ENCODE measurements at regions not wholly inside any gene's neighbourhood (a gene's known extent, or its start where the extent isn't known, plus 50 kb on each side); places are given as distances from the start of the nearest gene placed in this dataset.

- DNase-seq, result peak; percentile 34
Observed at GRCh38 chr2:48145845-48146452, 168.5 kb upstream of the FOXN2 start.

- DNase-seq, result no peak
Observed at GRCh38 chr2:48146552-48146951, 167.9 kb upstream of the FOXN2 start.

DNA sequence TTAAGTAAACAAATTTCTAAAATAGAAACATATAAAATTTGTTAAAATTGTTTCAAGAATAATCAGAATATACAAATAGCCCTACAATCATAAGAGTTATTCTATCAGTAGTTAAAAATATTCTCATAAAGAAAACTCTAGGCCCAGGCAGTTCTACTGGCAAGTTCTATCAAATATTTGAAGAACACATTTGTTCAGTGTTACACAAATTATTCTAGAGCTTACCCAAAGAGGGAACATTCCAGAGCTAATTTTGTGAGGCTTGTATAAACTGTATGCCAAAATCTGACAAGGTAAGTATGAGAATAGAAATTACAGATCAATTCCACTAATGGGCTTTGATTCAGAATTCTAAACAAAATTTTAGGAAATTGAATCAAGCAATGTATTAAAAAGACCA is 166.8 kb upstream of the FOXN2 start:
- no peak for DNase-seq

- no peak for DNase-seq
Observed at GRCh38 chr2:48148841-48149430, 165.5 kb upstream of the FOXN2 start.

GRCh38 chr2:48157150-48157549 is 157.3 kb upstream of the FOXN2 start:
- DNase-seq, result no peak

- DNase-seq, result no peak
Observed at GRCh38 chr2:48161628-48162027, 152.9 kb upstream of the FOXN2 start.

DNA sequence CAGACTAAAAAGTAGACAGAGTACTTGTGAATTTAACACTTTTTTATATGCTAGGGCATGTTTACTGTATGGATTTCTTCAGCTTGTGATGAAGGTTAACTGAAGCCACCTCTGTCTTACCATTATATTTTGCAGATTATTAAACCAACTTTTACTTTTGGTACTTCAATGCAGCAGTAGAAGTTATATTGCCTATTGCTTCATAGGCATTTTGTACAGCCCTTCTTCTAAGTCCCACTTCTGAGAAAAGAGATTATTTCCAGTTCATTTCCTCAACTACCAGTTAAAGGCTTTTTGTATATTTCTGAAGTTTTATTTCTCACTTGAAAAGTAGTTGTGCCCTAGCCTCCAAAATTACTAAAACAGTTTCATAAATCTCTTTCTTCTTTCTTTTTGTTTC is 151.7 kb upstream of the FOXN2 start:
- no peak for DNase-seq

DNA sequence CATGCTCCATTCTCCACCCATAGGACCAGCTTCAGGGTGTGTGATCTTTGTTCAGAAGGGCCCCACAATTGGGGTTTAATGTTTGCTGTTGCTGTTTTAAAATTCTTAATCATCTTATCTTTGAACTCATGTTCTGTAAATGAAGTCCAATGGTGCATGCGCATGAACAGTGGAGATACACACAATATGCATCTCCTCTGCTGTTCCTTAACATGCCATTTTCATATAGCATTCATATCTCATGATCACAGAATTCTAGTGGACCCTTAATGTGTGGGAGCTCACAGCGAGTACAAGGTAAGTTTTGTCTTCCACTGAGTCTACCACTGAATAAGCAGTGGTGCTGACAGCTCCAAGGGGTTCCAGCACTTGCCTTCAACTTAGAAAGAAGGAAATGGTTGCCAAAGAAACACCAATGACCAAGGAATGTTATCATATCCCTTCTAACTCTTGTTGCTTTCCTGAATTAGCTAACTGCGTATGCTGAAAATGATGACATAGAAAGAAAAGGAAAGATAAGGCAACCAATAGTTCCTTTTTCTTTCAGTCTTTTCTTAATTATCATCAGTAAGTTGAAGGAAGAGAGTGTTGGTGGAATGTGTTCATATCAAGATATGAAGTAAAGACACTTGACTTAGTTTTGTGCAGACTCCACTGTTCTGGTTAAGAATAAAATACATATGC is 149.3 kb upstream of the FOXN2 start:
- DNase-seq, result no peak

- DNase-seq, result no peak
Observed at GRCh38 chr2:48169141-48169592, 145.3 kb upstream of the FOXN2 start.

DNA sequence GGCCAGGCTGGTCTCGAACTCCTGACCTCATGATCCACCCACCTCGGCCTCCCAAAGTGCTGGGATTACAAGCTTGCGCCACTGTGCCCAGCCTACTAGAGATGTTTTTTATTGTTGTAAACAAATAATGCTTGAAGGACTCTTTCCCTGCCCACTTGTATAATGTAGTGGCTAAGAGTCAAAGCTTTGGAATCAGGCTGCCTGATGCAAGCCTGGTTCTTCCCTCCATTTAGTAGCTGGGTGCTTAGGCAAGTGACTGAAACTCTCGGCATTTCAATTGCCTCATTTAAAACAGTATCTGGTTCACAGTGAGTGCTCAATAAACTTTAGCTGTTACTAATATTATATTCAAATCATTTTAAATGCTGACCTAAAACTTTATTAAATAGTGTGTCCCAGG is 144.2 kb upstream of the FOXN2 start:
- no peak for DNase-seq

GRCh38 chr2:48173141-48173540 is 141.3 kb upstream of the FOXN2 start:
- DNase-seq, result no peak

GRCh38 chr2:48174503-48174902 is 140.0 kb upstream of the FOXN2 start:
- DNase-seq, result no peak

GRCh38 chr2:48175254-48175653 is 139.2 kb upstream of the FOXN2 start:
- DNase-seq, result peak; percentile 55

DNA sequence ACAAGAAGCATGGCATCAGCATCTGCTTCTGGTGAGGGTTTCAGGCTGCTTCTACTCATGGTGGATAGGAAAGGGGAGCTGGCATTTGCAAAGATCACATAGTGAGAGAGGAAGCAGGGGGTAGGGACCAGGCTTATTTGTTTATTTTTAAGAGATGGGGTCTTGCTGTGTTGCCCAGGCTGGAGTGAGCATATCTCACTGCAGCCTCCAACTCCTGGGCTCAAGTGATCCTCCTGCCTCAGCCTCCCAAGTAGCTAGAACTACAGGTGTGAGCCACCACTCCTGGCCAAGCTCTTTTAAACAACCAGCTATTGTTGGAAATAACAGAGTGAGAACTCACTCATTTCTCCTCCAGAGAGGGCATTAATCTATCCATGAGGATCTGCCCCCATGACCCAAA is 138.8 kb upstream of the FOXN2 start:
- no peak for DNase-seq

GRCh38 chr2:48176876-48177275 is 137.6 kb upstream of the FOXN2 start:
- DNase-seq, result no peak

GRCh38 chr2:48178611-48179010 is 135.9 kb upstream of the FOXN2 start:
- no peak for DNase-seq

- DNase-seq, result no peak
Observed at GRCh38 chr2:48180557-48180956, 133.9 kb upstream of the FOXN2 start.

DNA sequence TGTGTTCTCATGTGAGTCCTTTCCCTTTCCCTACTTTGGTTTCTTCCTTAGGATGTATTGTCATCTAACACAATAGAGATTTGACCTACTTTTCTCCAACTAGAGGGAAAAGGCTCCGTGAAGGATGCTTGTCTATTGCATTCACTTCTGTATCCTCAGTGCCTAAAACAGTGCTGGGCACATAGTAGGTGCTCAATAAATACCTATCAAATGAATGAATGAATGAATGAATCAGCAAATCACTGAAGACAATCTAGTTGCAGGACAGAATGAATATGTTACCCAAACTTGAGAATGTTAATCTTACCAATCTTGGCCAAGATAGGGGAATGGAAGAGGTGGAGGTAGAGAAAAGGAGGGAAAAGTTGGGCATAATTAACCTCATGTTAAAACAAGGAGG is 131.2 kb upstream of the FOXN2 start:
- no peak for DNase-seq

DNA sequence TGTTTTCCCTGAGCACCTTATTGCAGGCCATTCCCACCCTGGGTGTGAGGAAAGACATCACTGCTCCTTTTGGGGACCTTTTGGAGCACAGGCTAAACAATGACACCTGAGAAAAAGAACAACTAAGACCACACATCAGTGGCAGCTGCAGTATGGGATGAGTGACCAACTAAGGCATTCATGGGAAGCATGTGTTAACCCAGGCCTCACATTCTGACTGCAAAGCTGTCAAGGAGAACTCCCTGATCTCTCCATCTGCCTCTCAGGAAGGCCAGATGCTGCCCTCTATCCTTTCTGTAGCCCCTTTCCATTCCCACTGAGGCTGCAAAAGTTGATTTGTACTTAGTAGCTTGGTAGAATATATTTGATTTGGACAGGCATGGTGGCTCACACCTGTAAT is 130.5 kb upstream of the FOXN2 start:
- no peak for DNase-seq

DNA sequence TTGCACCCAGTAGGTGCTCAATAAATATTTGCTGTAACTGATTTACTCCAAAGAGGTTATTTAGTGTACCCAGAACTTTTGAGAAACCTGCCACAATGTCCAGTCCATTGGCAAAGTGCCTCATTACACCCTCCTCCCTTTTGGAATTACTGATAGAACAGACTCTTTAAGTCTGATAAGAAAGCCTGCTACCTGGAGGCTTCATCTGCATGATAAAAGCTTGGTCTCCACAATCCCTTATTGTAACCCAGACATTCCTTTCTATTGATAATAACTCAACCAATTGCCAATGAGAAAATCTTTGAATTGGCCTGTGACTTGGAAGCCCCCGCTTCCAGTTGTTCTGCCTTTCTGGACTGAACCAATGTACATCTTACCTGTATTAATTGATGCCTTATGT is 127.0 kb upstream of the FOXN2 start:
- DNase-seq, result no peak

DNA sequence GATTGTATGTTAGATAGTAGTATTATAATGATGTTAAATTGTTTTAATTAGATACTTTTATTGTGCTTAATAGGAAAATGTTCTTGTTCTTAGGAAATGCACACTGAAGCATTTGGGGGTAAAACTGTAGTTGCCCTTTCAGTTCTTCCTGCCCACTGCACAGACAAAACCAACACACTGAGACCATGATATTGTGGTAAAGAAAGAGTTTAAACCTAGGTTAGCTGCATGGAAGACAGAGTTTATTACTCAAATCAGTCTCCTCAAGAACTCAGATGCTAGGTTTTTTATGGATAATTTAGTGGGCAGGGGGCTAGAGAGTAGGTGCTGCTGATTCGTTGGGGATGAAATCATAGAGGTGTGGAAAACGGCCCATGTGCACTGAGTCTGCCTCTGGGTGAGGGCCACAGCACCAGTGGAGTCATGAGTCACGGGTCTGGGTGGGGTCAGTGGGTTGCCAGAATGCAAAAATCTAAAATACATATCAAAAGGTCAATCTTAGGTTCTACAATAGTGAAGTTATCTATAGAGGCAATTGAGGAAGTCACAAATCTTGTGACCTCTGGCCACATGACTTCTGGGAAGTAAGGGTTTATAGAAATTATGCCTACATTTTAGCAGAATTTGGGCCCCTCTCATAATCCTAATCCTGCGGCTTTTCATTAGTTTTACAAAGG is 124.8 kb upstream of the FOXN2 start:
- no peak for DNase-seq

DNA sequence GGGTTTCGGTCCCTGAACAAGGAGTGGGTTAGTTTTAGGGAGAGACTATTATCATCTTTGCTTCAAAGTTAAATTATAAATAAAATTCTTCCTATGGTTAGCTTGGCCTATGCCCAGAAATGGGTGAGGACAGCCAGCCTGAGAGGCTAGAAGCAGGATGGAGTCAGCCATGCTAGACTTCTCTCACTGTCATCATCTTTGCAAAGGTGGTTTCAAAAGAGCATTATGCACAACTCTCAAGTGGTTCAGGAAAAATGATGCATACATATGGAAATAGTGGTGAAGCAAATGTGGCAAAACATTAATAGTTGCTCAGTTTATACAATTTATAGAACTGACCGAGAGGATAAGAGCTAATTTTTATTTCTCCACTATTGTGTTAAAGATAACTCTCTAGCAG is 124.3 kb upstream of the FOXN2 start:
- no peak for DNase-seq

DNA sequence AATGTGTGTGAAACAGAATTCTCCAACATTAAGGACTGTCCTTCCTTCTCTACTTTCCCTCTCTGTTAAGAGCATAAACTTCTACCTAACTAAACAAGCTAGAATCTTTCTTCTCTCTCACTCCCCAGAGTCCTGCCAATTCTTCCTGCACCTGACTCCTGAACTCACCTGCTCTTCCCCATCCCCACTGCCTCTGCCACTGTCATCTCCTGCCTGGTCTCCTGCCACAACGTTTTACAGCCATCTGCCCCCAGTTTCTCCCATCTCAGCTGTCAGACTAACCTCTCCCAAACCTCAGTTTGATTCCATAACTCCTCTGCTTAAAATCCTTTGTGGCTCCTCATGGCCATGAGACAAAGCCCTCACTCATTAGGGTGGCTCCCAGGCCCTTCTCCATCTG is 119.8 kb upstream of the FOXN2 start:
- DNase-seq, result no peak

DNA sequence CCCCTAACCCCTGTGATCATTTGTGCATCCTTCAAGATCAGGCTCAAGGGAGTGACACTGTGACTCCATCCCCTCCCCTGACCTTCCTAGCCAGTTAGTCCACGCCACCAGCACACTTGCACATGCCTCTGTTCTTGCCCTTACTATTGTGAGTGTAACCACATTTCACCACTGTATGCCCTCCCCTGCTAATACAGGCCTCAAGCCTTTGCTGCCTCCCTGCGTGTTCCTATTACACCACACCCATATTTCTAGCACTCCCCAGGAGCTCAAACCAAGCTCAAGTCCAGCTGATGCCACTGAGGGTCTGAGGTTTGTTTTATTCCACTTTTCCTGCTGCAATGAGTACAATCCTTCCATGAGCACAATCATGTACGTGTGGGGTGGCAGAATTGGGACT is 119.3 kb upstream of the FOXN2 start:
- DNase-seq, result no peak

All from fibroblast of upper back skin (primary cell).